Activated naive CD4-positive, alpha-beta T cell treated with anti-CD3 and anti-CD28 coated beads, Interleukin-2, amount 50 U/mL, for 24 hours (primary cell): ENCODE measurements at regions not wholly inside any gene's neighbourhood (a gene's known extent, or its start where the extent isn't known, plus 50 kb on each side); places are given as distances from the start of the nearest gene placed in this dataset.
"Not testable (repeated sequence)": the region's sequence is repeated elsewhere in the genome, so short reads cannot be mapped to it uniquely, and the experiment has no call there.

Source experiments
- H3K27ac Mint-ChIP-seq: one replicate; pipeline ENCODE4 v1.8.0; 2021; ENCODE audit warnings: mild to moderate bottlenecking, mixed read lengths
- H3K27me3 Mint-ChIP-seq: one replicate; pipeline ENCODE4 v1.8.0; 2021; ENCODE audit warnings: mixed read lengths
- H3K36me3 Mint-ChIP-seq: one replicate; pipeline ENCODE4 v1.8.0; 2021; ENCODE audit warnings: mixed read lengths
- H3K4me1 Mint-ChIP-seq: one replicate; pipeline ENCODE4 v1.8.0; 2021; ENCODE audit warnings: mixed read lengths
- H3K4me3 Mint-ChIP-seq: one replicate; pipeline ENCODE4 v1.8.0; 2021; ENCODE audit warnings: mild to moderate bottlenecking, mixed read lengths
- H3K9me3 Mint-ChIP-seq: one replicate; pipeline ENCODE4 v1.8.0; 2021; ENCODE audit warnings: mixed read lengths

- no peaks in the 10 kb centered on the region for H3K36me3 Mint-ChIP-seq
Observed at GRCh38 chrX:130539721-130540321, 138.0 kb downstream of the RBMX2 start.

GRCh38 chrX:130543603-130544325, 142.0 kb downstream of the RBMX2 start:
- Mint-ChIP-seq H3K4me3 (no peak overlapping the region), H3K36me3 (no peaks in the 10 kb centered on the region), H3K27me3 (no peaks in the 10 kb centered on the region), H3K4me1 (no peaks in the 10 kb centered on the region), H3K9me3 (no peaks in the 10 kb centered on the region), H3K27ac (no peak overlapping the region)

More at GRCh38 chrX:130539721-130540321, 138.0 kb downstream of the RBMX2 start:
- no peak overlapping the region for H3K4me3 Mint-ChIP-seq
- no peaks in the 10 kb centered on the region for H3K9me3 Mint-ChIP-seq
- no peak overlapping the region for H3K27ac Mint-ChIP-seq
- H3K4me1 Mint-ChIP-seq = no peaks in the 10 kb centered on the region
- H3K27me3 Mint-ChIP-seq = no peaks in the 10 kb centered on the region

- Mint-ChIP-seq H3K27ac (no peak overlapping the region), H3K4me1 (no peaks in the 10 kb centered on the region), H3K4me3 (no peak overlapping the region), H3K36me3 (no peaks in the 10 kb centered on the region), H3K27me3 (no peaks in the 10 kb centered on the region), H3K9me3 (no peaks in the 10 kb centered on the region)
Observed at GRCh38 chrX:130545796-130546195, 144.0 kb downstream of the RBMX2 start.

GRCh38 chrX:130549382-130549781, 147.6 kb downstream of the RBMX2 start:
- not testable (repeated sequence) for H3K27me3 Mint-ChIP-seq, H3K9me3 Mint-ChIP-seq, H3K4me3 Mint-ChIP-seq, H3K36me3 Mint-ChIP-seq, H3K4me1 Mint-ChIP-seq, H3K27ac Mint-ChIP-seq

GRCh38 chrX:130550351-130550750, 148.6 kb downstream of the RBMX2 start:
- H3K36me3 Mint-ChIP-seq = no peaks in the 10 kb centered on the region
- no peak overlapping the region for H3K4me3 Mint-ChIP-seq
- H3K9me3 Mint-ChIP-seq = no peaks in the 10 kb centered on the region
- H3K4me1 Mint-ChIP-seq = no peaks in the 10 kb centered on the region
- H3K27me3 Mint-ChIP-seq = peaks cover 4% of the 10 kb centered on the region
- no peak overlapping the region for H3K27ac Mint-ChIP-seq

- H3K4me3 Mint-ChIP-seq = no peak overlapping the region
- H3K4me1 Mint-ChIP-seq = no peaks in the 10 kb centered on the region
- peaks cover 6% of the 10 kb centered on the region for H3K27me3 Mint-ChIP-seq
- no peaks in the 10 kb centered on the region for H3K36me3 Mint-ChIP-seq
- H3K9me3 Mint-ChIP-seq = no peaks in the 10 kb centered on the region
- H3K27ac Mint-ChIP-seq = no peak overlapping the region
Observed at GRCh38 chrX:130552444-130553073, 150.8 kb downstream of the RBMX2 start.

GRCh38 chrX:130555341-130555740, 153.6 kb downstream of the RBMX2 start:
- Mint-ChIP-seq H3K27ac (no peak overlapping the region), H3K4me3 (no peak overlapping the region), H3K9me3 (no peaks in the 10 kb centered on the region), H3K4me1 (no peaks in the 10 kb centered on the region), H3K36me3 (no peaks in the 10 kb centered on the region), H3K27me3 (peaks cover 6% of the 10 kb centered on the region)

- no peaks in the 10 kb centered on the region for H3K36me3 Mint-ChIP-seq
- no peak overlapping the region for H3K27ac Mint-ChIP-seq
- H3K4me3 Mint-ChIP-seq = no peak overlapping the region
- no peaks in the 10 kb centered on the region for H3K4me1 Mint-ChIP-seq
- H3K9me3 Mint-ChIP-seq = no peaks in the 10 kb centered on the region
- peaks cover 6% of the 10 kb centered on the region for H3K27me3 Mint-ChIP-seq
Observed at GRCh38 chrX:130555757-130556156, 154.0 kb downstream of the RBMX2 start.

- H3K36me3 Mint-ChIP-seq = no peaks in the 10 kb centered on the region
- H3K9me3 Mint-ChIP-seq = no peaks in the 10 kb centered on the region
- no peak overlapping the region for H3K27ac Mint-ChIP-seq
- no peaks in the 10 kb centered on the region for H3K4me1 Mint-ChIP-seq
- H3K27me3 Mint-ChIP-seq = peaks cover 6% of the 10 kb centered on the region
- H3K4me3 Mint-ChIP-seq = no peak overlapping the region
Observed at GRCh38 chrX:130556951-130557350, 155.2 kb downstream of the RBMX2 start.

- Mint-ChIP-seq H3K4me1 (no peaks in the 10 kb centered on the region), H3K27ac (no peak overlapping the region), H3K9me3 (no peaks in the 10 kb centered on the region), H3K27me3 (peaks cover 8% of the 10 kb centered on the region), H3K36me3 (no peaks in the 10 kb centered on the region), H3K4me3 (no peak overlapping the region)
Observed at GRCh38 chrX:130560544-130560943, 158.8 kb downstream of the RBMX2 start.

GRCh38 chrX:130561930-130562329, 160.1 kb downstream of the RBMX2 start:
- Mint-ChIP-seq H3K4me3 (no peak overlapping the region), H3K9me3 (no peaks in the 10 kb centered on the region), H3K4me1 (no peaks in the 10 kb centered on the region), H3K27me3 (peaks cover 8% of the 10 kb centered on the region), H3K27ac (no peak overlapping the region), H3K36me3 (no peaks in the 10 kb centered on the region)

- no peaks in the 10 kb centered on the region for H3K36me3 Mint-ChIP-seq
- peaks cover 8% of the 10 kb centered on the region for H3K27me3 Mint-ChIP-seq
- no peaks in the 10 kb centered on the region for H3K4me1 Mint-ChIP-seq
- no peak overlapping the region for H3K4me3 Mint-ChIP-seq
- no peak overlapping the region for H3K27ac Mint-ChIP-seq
- no peaks in the 10 kb centered on the region for H3K9me3 Mint-ChIP-seq
Observed at GRCh38 chrX:130563476-130563875, 161.7 kb downstream of the RBMX2 start.

- Mint-ChIP-seq H3K27me3 (peaks cover 8% of the 10 kb centered on the region), H3K4me3 (no peak overlapping the region), H3K27ac (no peak overlapping the region), H3K4me1 (no peaks in the 10 kb centered on the region), H3K9me3 (no peaks in the 10 kb centered on the region), H3K36me3 (no peaks in the 10 kb centered on the region)
Observed at GRCh38 chrX:130566028-130566683, 164.4 kb downstream of the RBMX2 start.

GRCh38 chrX:130573030-130573429, 171.2 kb downstream of the RBMX2 start:
- H3K27ac Mint-ChIP-seq, H3K4me1 Mint-ChIP-seq, H3K9me3 Mint-ChIP-seq, H3K4me3 Mint-ChIP-seq, H3K27me3 Mint-ChIP-seq, H3K36me3 Mint-ChIP-seq: not testable (repeated sequence)
